ENCODE measurements at regions not wholly inside any gene's neighbourhood (a gene's known extent, or its start where the extent isn't known, plus 50 kb on each side); places are given as distances from the start of the nearest gene placed in this dataset.

- DNase-seq, result no peak
- Mint-ChIP-seq H3K4me3 (no peak overlapping the region), H3K27ac (no peak overlapping the region), H3K27me3 (ENCODE audit: low read depth in 2 of 2) (peaks cover 1 to 5% of the 10 kb centered on the region in 2 donors), H3K9me3 (no peaks in the 10 kb centered on the region), H3K4me1 (no peaks in the 10 kb centered on the region), H3K36me3 (no peaks in the 10 kb centered on the region)
- H3K9me3 ChIP-seq (ENCODE audit: control insufficient read depth, insufficient read depth, low read length), result no peaks in the 10 kb centered on the region
- H3K27me3 ChIP-seq (ENCODE audit: control insufficient read depth, insufficient read depth, low read length), result no peaks in the 10 kb centered on the region
- 84% methylated on average over 16 of the region's 16 CpGs for WGBS (ENCODE audit: insufficient coverage)
- no peaks in the 10 kb centered on the region for H3K36me3 ChIP-seq (ENCODE audit: control insufficient read depth, insufficient read depth, low read length)
- no peak overlapping the region for H3K27ac ChIP-seq (ENCODE audit: low read length)
- H3K4me3 ChIP-seq (ENCODE audit: low read length), result no peak overlapping the region
- no peaks in the 10 kb centered on the region for H3K4me1 ChIP-seq (ENCODE audit: control insufficient read depth, insufficient read depth, low read length)
- intact Hi-C loops (cut with micrococcal nuclease), result no loop called here
- TF ChIP-seq, protein P1, sequence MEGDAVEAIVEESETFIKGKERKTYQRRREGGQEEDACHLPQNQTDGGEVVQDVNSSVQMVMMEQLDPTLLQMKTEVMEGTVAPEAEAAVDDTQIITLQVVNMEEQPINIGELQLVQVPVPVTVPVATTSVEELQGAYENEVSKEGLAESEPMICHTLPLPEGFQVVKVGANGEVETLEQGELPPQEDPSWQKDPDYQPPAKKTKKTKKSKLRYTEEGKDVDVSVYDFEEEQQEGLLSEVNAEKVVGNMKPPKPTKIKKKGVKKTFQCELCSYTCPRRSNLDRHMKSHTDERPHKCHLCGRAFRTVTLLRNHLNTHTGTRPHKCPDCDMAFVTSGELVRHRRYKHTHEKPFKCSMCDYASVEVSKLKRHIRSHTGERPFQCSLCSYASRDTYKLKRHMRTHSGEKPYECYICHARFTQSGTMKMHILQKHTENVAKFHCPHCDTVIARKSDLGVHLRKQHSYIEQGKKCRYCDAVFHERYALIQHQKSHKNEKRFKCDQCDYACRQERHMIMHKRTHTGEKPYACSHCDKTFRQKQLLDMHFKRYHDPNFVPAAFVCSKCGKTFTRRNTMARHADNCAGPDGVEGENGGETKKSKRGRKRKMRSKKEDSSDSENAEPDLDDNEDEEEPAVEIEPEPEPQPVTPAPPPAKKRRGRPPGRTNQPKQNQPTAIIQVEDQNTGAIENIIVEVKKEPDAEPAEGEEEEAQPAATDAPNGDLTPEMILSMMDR (IDR thresholded peaks at IDR 0.05), result no peak
- ATAC-seq, result peak in 1 of 3 donors; percentile 5
Observed at GRCh38 chr22:48806227-48806781, 1021.4 kb downstream of the BRD1 start.

- WGBS (ENCODE audit: insufficient coverage), result 88% methylated on average over 10 of the region's 10 CpGs
- DNase-seq, result no peak
- H3K4me3 ChIP-seq (ENCODE audit: low read length), result no peak overlapping the region
- no peak overlapping the region for H3K27ac ChIP-seq (ENCODE audit: low read length)
- H3K27ac Mint-ChIP-seq, result no peak overlapping the region
- H3K4me1 Mint-ChIP-seq, result no peaks in the 10 kb centered on the region
- ATAC-seq, result no peak
- no peaks in the 10 kb centered on the region for H3K9me3 ChIP-seq (ENCODE audit: control insufficient read depth, insufficient read depth, low read length)
- no peaks in the 10 kb centered on the region for H3K9me3 Mint-ChIP-seq
- no peak overlapping the region for H3K4me3 Mint-ChIP-seq
- H3K27me3 Mint-ChIP-seq (ENCODE audit: low read depth in 2 of 2), result peaks cover 0 to 5% of the 10 kb centered on the region in 2 donors
- H3K27me3 ChIP-seq (ENCODE audit: control insufficient read depth, insufficient read depth, low read length), result no peaks in the 10 kb centered on the region
- H3K4me1 ChIP-seq (ENCODE audit: control insufficient read depth, insufficient read depth, low read length), result no peaks in the 10 kb centered on the region
- no peaks in the 10 kb centered on the region for H3K36me3 Mint-ChIP-seq
- intact Hi-C loops (cut with micrococcal nuclease), result no loop called here
- TF ChIP-seq, protein P1 (IDR thresholded peaks at IDR 0.05), result no peak
- no peaks in the 10 kb centered on the region for H3K36me3 ChIP-seq (ENCODE audit: control insufficient read depth, insufficient read depth, low read length)
Observed at GRCh38 chr22:48805516-48805915, 1022.2 kb downstream of the BRD1 start.

DNA sequence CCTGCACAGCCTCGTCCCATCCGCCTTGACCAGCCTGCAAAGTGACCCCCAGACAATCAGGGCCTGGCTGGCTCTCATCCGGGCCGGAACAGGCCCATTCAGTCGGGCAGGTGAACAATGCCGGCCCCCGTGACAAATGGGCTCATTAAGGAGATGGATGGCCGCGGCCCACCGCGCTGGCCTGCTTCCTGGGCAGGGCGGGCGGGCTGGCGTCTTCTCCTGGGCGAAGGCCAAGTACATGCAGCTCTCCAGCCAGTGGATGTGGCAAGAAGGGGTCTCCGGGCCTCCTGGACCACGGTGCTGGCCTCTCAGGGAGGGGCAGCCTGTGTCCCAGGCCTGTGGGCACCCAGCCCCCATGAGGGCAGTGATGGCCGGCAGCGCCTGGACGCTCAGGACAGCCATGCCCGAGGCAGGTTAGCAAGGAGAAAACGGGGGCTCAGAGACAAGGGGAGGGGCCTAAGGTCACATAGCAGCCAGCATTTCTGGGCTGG is 1022.8 kb downstream of the BRD1 start:
- no peak overlapping the region for H3K27ac Mint-ChIP-seq
- Histone ChIP-seq H3K4me1 (ENCODE audit: control insufficient read depth, insufficient read depth, low read length) (no peaks in the 10 kb centered on the region), H3K9me3 (ENCODE audit: control insufficient read depth, insufficient read depth, low read length) (no peaks in the 10 kb centered on the region), H3K27ac (ENCODE audit: low read length) (no peak overlapping the region), H3K27me3 (ENCODE audit: control insufficient read depth, insufficient read depth, low read length) (no peaks in the 10 kb centered on the region), H3K4me3 (ENCODE audit: low read length) (no peak overlapping the region), H3K36me3 (ENCODE audit: control insufficient read depth, insufficient read depth, low read length) (no peaks in the 10 kb centered on the region)
- ATAC-seq, result no peak
- no peaks in the 10 kb centered on the region for H3K9me3 Mint-ChIP-seq
- H3K27me3 Mint-ChIP-seq (ENCODE audit: low read depth in 2 of 2), result peaks cover 0 to under 1% of the 10 kb centered on the region in 2 donors
- no peaks in the 10 kb centered on the region for H3K36me3 Mint-ChIP-seq
- 74% methylated on average over 22 of the region's 22 CpGs for WGBS (ENCODE audit: insufficient coverage)
- intact Hi-C loops (cut with micrococcal nuclease), result no loop called here
- TF ChIP-seq, protein P1 (IDR thresholded peaks at IDR 0.05), result no peak
- H3K4me1 Mint-ChIP-seq, result no peaks in the 10 kb centered on the region
- no peak overlapping the region for H3K4me3 Mint-ChIP-seq
- DNase-seq, result no peak
